Non-pigmented ciliary epithelial cell (primary cell): ENCODE measurements at regions not wholly inside any gene's neighbourhood (a gene's known extent, or its start where the extent isn't known, plus 50 kb on each side); places are given as distances from the start of the nearest gene placed in this dataset.

Experiments
- DNase-seq: peaks from one replicate; pipeline ENCODE4 v3.0.0-alpha.2; 2010; ENCODE audit warnings: low read depth

GRCh38 chr6:45791211-45792168 lies 224.2 kb downstream of the CLIC5 start:
- peak; percentile 55 for DNase-seq

DNA sequence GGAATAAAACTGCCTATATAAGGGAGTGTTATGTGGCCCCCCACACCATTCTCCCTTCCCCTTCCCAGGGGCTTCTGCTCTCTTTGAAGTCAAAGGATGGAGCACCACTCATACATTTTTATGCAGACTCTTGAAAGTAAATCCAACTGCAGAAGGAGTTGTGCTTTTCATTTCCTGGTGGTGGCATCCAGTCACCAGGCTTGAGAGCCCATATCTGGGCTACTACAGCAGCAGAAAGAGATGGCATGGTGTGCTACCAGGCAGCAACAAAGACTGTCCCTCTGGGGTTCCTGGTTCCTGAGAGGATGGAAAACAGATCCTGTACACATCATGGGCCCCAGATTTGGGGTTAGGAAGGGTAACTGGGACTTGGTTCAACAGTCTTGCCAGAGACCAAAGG lies 226.4 kb downstream of the CLIC5 start:
- DNase-seq, result no peak

DNA sequence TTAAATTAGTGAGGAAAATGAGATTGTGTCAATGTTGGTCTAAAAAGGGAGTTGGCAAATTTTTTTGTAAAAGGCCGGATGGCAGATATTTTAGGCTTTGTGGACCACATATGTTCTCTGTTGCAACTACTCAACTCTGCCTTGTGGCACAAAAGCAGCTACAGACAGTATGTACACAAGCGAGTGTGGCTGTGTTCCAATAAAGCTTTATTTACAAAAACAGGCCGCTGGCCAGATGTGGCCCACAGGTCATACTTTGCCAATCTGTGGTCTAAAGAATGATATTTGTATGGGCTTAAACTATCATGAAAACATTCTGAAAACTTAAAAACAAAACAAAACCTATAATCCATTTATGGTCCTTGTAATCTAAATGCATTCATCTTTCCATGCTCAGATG lies 228.3 kb downstream of the CLIC5 start:
- no peak for DNase-seq

DNA sequence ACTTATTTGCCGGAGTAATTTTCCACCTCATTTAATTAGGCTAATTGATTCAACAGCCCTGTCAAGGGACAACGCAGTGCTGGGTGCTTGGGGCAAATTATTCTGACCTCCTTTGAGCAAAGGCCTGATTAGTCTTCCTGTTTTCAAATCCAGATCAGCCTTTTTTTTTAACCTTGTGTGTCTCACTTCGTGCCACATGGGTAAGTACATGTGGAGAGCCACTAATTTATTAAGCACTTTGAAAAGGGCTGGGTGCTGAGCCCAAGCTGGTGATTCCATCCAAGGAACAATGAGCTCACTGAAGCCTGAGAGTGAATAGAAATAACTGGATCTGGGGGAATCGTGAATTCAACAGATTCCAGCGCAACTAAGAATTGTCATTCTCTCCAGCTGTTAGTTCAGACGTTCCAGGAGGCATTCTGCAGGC lies 229.3 kb downstream of the CLIC5 start:
- DNase-seq, result no peak

- DNase-seq, result no peak
Measured at GRCh38 chr6:45784250-45784649, 231.4 kb downstream of the CLIC5 start.

- DNase-seq, result no peak
Measured at GRCh38 chr6:45783716-45784115, 231.9 kb downstream of the CLIC5 start.

- no peak for DNase-seq
Measured at GRCh38 chr6:45781890-45782289, 233.8 kb downstream of the CLIC5 start.

DNA sequence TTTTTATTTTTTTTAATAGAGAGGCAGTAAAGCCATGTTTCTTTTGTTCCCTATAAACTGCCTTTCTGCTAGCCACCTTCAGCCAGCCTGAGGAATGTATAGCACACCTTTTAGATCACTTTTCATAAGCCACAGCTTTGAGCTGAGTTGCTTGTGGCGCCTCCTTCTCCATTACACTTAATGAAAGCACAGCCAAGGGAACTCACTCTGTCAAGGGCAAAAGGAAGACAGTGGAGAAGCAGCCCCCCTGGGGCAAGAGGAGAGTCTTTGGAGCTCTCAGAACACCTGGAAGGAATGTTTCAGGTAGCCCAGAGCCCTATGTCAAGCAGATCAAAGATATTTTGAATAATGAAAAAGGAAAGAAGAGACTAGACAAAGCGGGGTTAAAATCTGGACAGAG lies 235.1 kb downstream of the CLIC5 start:
- no peak for DNase-seq

GRCh38 chr6:45775026-45775697 lies 240.5 kb downstream of the CLIC5 start:
- no peak for DNase-seq

DNA sequence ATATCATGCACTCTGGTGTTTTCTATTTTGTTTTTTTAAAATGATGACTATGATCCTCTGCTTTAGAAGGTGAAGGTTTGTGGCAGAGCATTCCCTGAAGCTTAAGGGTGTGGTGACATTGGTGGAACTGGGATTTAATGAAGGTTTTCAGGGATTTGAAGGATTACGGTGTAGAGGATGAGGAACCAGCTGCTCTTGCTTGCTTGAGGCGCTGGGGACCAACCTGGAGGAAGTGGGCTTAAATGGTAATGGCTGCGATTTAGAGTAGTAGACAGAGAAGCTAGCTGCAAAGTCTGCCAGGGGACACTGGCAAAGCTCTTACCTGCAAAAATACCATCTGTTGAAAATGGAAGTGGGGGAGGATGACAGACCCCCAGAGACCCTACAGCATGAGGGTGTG lies 241.8 kb downstream of the CLIC5 start:
- no peak for DNase-seq

- no peak for DNase-seq
Measured at GRCh38 chr6:45772886-45773495, 242.7 kb downstream of the CLIC5 start.

DNA sequence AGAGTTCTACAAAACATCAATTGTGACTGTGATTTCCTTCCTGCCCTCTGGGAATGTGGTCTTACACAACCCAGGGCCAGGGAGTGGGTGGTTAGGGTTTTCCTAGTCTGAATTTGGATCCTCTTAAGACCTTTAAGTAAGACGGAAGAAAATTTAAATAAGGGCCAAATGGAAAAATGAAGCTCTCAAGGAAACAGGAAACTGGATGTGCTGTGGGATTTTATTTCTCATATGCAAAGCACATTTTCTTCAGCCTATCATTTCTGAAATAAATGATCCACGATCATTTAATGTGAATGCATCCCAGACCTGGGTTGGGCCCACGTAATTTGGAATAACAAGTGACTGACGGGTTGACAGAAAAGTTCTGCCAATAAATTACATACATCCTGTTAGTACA lies 243.6 kb downstream of the CLIC5 start:
- DNase-seq, result no peak

- no peak for DNase-seq
Measured at GRCh38 chr6:45763281-45763680, 252.4 kb downstream of the CLIC5 start.

DNA sequence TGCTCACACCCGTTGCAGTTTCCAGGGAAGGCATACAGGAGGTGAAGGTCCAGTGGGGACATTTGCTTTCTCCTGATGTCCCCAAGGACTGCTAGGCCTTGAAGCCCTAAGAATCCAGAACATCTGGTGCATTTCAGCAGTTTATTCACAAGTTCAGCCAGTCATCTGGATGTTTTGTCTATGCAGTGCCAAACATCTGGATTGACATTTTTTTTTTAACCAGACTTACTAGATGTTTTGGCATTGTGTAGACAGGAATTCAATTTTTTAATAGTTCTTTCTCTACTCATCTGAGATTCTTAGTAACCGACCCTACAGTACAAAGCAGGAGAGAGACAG lies 256.2 kb downstream of the CLIC5 start:
- DNase-seq, result no peak

GRCh38 chr6:45758787-45759471 lies 256.7 kb downstream of the CLIC5 start:
- no peak for DNase-seq

DNA sequence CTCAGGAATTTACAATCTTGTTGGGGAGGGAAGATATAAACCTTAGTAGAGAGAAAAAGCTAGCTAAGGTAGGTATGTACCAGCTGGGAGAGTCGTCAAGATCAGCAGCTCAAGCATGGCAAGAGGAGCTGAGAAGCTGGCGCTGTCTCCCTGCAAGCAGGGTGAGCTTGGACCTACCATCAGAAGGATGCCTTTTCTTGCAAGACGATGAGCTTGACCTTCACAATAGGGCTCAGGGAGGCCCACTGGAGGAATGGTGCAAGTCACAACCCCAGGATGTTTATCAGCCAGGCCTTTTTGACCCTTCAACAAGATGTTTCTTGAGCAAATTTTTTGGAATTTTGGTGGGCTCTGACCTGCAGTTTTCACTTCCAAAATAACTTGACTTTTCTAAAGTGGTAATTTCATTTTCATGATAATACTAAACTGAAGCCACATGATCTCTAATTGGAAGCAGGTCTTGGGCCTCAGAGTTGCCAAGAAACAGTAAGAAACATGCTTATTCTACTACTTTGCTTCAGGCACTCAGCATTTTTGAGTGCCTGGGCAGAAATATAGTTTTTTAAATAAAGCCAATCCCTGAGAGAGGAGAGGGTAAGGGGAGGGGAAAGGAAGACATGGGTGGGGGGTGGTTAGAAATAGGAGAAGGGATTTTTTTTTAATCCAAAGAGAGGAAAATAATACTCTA lies 258.1 kb downstream of the CLIC5 start:
- DNase-seq, result no peak

DNA sequence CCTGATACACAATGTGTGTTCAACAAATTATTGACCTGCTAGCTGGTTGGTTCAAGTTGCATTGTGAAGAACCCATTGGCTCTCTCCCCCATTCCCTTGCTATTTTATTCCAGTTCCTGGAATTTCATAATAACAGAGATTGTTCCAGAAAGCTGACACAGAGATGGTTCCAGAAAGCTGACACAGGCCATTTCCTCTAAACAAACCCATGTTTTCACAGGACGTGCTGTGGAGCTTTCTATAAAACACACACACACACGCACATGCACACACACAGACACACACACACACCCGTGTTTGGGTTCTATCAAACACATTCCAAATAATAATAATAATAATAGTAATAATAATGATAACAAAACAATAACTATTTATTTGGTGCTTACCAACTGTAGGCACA lies 259.1 kb downstream of the CLIC5 start:
- no peak for DNase-seq

DNA sequence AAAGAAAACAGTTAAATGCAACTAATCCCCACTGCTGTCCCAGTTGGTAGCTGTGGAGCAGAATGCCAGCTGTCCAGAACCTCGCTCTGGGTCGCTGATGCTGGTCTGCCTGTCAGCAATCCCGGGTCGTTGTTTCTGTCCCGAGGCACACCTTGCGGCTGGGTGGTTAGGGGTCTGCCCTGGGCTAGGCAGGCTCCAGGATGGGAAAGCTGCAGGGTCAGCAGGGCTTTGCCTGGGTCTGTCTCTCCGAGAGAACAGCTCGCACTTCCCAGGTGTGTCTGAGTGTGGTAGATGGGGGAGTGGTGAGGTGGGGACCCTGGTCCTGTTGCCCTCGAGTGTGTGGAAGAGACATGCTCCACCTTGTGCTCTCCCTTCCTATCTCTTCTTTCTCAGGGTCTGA lies 261.2 kb downstream of the CLIC5 start:
- no peak for DNase-seq

GRCh38 chr6:45746046-45746445 lies 269.6 kb downstream of the CLIC5 start:
- DNase-seq, result peak; percentile 78

DNA sequence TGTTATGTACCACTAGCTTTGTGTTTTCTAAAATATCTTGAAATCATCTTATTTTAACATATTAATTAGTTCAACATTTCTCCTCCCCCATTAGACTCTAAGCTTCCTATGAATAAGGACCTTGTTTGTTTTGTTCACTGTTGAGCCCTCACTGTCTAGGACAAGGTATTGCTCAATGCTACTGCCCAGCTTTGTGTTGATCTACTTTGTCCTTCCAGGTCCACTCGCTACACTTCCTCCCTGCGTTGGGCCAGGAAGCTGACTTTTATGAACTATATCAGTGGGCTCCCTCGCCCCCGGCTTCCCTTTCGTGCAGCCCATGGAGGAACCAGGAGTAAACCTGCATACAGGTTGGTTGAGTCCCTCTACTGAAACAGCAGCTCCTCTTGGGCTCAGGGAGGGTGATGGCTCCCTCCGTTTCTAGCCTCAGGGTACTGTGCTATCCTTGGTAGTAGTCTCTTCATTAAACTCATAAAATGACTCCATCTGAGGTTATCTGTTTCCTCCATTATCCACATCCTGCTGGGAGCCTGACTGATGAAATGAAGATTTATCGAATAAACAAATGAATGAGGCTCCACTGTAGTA lies 272.5 kb downstream of the CLIC5 start:
- DNase-seq, result no peak

GRCh38 chr6:45742591-45742990 lies 273.1 kb downstream of the CLIC5 start:
- no peak for DNase-seq
